Colonic mucosa (tissue), 4 donors: ENCODE measurements at regions not wholly inside any gene's neighbourhood (a gene's known extent, or its start where the extent isn't known, plus 50 kb on each side); places are given as distances from the start of the nearest gene placed in this dataset.

ENCODE experiments used
- DNase-seq: peaks from one replicate; pipeline ENCODE4 v3.0.0-alpha.2; 2020
- H3K27ac ChIP-seq: fragments of 200-600 bp; one replicate; pipeline ENCODE4 v1.8.0; 2021
- H3K27me3 ChIP-seq: fragments of 200-600 bp; one replicate; pipeline ENCODE4 v1.8.0; 2021
- H3K36me3 ChIP-seq: fragments of 200-600 bp; one replicate; pipeline ENCODE4 v1.8.0; 2021
- H3K4me1 ChIP-seq: fragments of 200-600 bp; one replicate; pipeline ENCODE4 v1.8.0; 2021; ENCODE audit warnings: mild to moderate bottlenecking
- H3K4me3 ChIP-seq: fragments of 200-600 bp; one replicate; pipeline ENCODE4 v1.8.0; 2021
- H3K9ac ChIP-seq, 2 donors: one replicate each; pipeline ENCODE4 v1.7.0; 2013; ENCODE audit warnings: control low read depth in 2 of 2, low read depth in 2 of 2, low read length in 2 of 2
- H3K9me3 ChIP-seq: fragments of 200-600 bp; one replicate; pipeline ENCODE4 v1.8.0; 2021
- CTCF ChIP-seq: fragments of 200-600 bp; IDR thresholded peaks from one replicate; pipeline ENCODE4 v1.8.0; 2022; ENCODE audit warnings: antibody characterized with exemption, mild to moderate bottlenecking
- intact Hi-C: fragments of 100-400 bp; cut with DNase I; formaldehyde crosslinking; loops from one replicate; pipeline ENCODE4 v1.14.1; 2022
- donor health status: healthy.
- donor health status: DM: no; HTN: no; CAD: no.
- donor health status: DM: no; HTN: no; CAD: no.

GRCh38 chr7:85950418-85950817 lies 693.3 kb upstream of the GRM3 start:
- Histone ChIP-seq H3K27ac (no peak overlapping the region), H3K4me3 (no peak overlapping the region), H3K9me3 (no peaks in the 10 kb centered on the region), H3K27me3 (no peaks in the 10 kb centered on the region), H3K9ac (no peak overlapping the region), H3K36me3 (no peaks in the 10 kb centered on the region), H3K4me1 (no peaks in the 10 kb centered on the region)
- no peak for TF ChIP-seq CTCF
- intact Hi-C loops: no loop called here
- DNase-seq: no peak

- Histone ChIP-seq H3K9ac (no peak overlapping the region), H3K27ac (no peak overlapping the region), H3K9me3 (no peaks in the 10 kb centered on the region), H3K4me3 (no peak overlapping the region), H3K4me1 (no peaks in the 10 kb centered on the region), H3K27me3 (no peaks in the 10 kb centered on the region), H3K36me3 (no peaks in the 10 kb centered on the region)
- intact Hi-C loops: no loop called here
- DNase-seq: no peak
- no peak for TF ChIP-seq CTCF
These were observed 695.9 kb upstream of the GRM3 start for GRCh38 chr7:85947767-85948166.

- Histone ChIP-seq H3K27ac (no peak overlapping the region), H3K4me3 (no peak overlapping the region), H3K4me1 (no peaks in the 10 kb centered on the region), H3K9me3 (no peaks in the 10 kb centered on the region), H3K9ac (no peak overlapping the region), H3K27me3 (no peaks in the 10 kb centered on the region), H3K36me3 (no peaks in the 10 kb centered on the region)
- no peak for DNase-seq
- intact Hi-C loops: no loop called here
- no peak for TF ChIP-seq CTCF
These were observed 702.9 kb upstream of the GRM3 start for GRCh38 chr7:85940798-85941197.

GRCh38 chr7:85931919-85932318 lies 711.8 kb upstream of the GRM3 start:
- H3K36me3 ChIP-seq: no peaks in the 10 kb centered on the region
- no peaks in the 10 kb centered on the region for H3K4me1 ChIP-seq
- H3K4me3 ChIP-seq: no peak overlapping the region
- H3K9ac ChIP-seq: no peak overlapping the region
- no peaks in the 10 kb centered on the region for H3K9me3 ChIP-seq
- intact Hi-C loops: no loop called here
- H3K27ac ChIP-seq: no peak overlapping the region
- no peaks in the 10 kb centered on the region for H3K27me3 ChIP-seq
- DNase-seq: no peak
- no peak for TF ChIP-seq CTCF

GRCh38 chr7:85928500-85928899 lies 715.2 kb upstream of the GRM3 start:
- Histone ChIP-seq H3K9ac (no peak overlapping the region), H3K27me3 (no peaks in the 10 kb centered on the region), H3K36me3 (no peaks in the 10 kb centered on the region), H3K27ac (no peak overlapping the region), H3K4me3 (no peak overlapping the region), H3K4me1 (no peaks in the 10 kb centered on the region), H3K9me3 (no peaks in the 10 kb centered on the region)
- intact Hi-C loops: no loop called here
- no peak for TF ChIP-seq CTCF
- no peak for DNase-seq

- Histone ChIP-seq H3K4me1 (no peaks in the 10 kb centered on the region), H3K9me3 (no peaks in the 10 kb centered on the region), H3K27me3 (no peaks in the 10 kb centered on the region), H3K27ac (no peak overlapping the region), H3K4me3 (no peak overlapping the region), H3K36me3 (no peaks in the 10 kb centered on the region), H3K9ac (no peak overlapping the region)
- no peak for TF ChIP-seq CTCF
- no peak for DNase-seq
- intact Hi-C loops: no loop called here
These were observed 716.5 kb upstream of the GRM3 start for GRCh38 chr7:85927226-85927625.
